DMS53 treated with DMSO at 0.1 percent for 48 hours (cell line): ENCODE measurements at regions not wholly inside any gene's neighbourhood (a gene's known extent, or its start where the extent isn't known, plus 50 kb on each side); places are given as distances from the start of the nearest gene placed in this dataset.
"Not testable (repeated sequence)": the region's sequence is repeated elsewhere in the genome, so short reads cannot be mapped to it uniquely, and the experiment has no call there.

Source experiments
- DNase-seq: peaks from one replicate; lab custom pipeline; 2025; ENCODE audit not compliant: unreplicated experiment; lab: John Stamatoyannopoulos, UW

DNA sequence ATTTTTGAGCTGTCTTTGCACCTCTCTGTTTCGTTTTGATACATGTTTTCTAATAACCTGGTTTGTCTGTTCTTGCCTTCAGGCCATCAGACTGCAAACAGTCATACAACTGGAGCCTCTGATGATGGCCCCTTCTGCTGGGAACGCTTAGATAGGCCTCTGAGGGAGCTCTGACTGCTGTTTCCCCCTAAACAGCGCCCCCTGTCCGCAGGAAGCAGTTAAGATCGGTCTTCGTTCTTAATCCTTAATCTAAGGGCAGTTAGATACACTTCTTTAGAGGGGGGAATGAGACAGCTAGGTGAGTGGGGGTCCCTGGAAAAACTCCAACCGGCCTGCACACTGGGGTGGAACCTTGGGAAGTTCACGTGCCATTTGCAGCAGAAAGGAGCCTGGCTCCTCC, 1338.8 kb upstream of the SEL1L start:
- no peak for DNase-seq

DNA sequence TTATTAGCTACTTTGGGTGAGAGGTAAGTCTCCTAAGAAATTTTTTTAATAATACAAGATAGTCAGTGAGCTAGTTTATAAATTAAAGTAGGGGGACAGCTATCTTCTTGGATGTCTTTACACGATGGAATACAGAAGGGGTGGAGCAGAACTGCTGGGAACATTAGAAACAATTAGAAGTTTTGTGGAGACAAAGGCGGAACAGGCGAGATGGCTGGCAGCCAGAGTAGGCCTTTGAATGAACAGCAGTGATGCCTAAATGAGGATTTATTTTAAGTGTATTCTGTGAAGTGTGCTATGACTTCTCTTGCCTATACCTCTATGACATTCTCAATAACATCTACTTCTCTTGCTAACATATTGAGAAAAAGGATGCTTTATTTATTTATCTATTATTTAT, 1345.3 kb upstream of the SEL1L start:
- no peak for DNase-seq

DNA sequence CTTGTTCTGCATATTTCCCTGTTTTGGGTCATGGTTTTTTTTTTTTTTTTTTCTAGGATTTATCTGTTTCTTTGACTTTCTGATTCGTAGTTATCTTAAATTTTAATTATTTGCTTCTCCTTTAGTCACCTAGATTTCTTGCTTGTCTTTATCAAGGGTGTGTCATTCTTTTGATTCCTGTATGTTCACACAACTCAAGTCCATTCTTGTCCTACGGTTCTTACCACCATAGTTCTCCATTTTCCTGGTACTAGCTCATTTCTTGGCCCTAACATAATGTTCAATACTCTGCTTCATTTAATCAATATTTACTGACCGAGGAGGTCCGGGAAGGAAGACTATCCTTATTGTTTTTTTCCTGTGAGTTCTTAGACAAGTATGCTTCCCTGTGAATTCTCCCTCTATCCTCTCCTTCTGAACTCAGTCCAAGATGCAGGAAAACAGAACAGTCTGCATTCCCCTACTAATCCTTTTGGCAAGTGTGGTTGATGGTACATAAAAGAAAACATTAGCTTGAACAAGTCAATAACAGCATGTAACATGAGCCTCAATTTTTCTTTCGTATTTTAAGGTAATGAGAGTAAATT, 1346.4 kb upstream of the SEL1L start:
- no peak for DNase-seq

DNA sequence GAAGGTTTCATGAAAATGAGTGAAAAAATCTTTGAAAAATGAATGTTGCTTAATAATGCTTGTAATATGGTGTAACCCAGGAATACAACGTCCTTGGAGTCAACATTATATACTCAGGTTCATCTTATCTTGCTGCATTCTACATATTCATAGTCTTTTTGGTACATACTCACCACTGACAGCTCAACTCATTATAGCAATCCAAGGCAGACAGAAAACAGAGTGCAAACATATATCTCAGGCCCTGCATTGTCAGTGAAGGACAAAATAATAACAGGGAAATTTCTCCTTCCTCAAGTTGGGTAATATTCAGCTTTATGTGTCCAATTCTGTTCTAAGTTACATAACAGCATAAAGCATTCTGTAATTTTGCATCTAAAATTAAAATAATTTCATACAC, 1353.0 kb upstream of the SEL1L start:
- DNase-seq, result no peak

DNA sequence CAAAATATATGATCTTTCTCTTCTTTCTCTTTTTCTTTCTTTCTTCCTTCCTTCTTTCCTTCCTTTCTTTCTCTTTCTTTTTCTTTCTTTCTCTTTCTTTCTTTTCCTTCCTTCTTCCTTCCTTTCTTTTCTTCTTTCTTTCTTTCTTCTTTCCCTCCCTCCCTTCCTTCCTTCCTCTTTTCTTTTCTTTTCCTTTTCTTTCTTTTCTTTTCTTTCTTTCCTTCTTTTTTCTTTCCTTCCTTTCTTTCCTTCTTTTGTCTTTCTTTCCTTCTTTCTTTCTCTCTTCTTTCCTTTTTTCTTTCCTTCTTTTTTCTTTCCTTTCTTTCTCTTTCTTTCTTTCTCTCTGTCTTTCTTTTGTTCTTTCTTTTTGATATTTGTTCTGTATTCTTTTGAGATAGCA, 1356.0 kb upstream of the SEL1L start:
- no peak for DNase-seq

DNA sequence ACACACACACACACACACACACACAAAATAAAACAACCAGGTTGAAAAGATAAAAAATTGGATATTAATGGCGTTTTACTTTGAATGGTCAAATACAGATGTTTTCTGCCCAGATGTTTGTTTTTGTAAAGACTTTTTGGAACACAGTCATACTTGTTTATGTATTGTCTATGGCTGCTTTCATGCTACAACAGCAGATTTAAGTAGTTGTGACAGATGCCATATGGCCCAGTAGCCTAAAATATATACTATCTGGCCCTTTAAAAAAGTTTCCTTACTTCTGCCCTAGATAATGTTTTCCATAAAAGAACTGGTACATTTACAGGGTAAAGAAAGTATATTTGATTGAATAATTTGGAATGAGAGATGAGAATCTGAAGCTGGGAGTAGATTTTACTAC, 1362.8 kb upstream of the SEL1L start:
- DNase-seq, result no peak

DNA sequence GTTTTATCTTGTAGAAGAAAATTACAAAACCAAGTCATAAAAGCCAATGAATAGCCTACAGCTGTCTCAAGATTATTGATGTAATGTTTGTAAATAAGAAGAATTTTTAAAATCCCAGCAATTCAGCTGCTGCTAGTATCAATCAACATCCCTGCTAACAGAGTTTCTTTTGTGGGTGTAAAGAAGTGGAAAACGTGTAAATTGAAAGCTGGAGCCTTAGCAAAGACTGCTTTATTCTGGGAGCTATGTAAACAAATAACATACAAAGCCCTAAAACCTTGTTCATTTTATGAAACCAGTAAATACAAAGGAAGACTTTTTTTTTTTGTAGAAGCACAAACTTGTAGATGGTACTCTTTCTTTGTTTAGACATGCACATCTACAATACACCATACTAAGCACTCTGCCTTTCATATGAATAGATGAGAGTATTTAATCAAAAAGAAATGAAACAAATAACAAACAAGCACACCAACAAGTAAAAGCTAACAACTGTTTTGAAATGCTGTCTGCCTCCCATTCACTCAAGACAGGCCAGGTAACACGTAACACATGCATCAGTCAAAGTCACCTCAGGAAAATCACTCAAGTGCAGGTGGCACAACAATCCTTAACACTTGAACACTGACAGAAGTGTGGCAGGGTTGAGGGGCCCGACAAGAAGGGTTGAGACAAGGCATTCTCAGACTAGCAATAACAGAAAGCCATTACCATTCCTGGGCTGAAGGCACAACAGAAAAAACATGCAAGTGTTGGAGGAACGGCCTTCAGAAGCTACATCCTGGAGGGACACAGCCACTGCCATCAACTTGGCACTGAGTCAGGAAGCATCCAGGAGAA, 1364.0 kb upstream of the SEL1L start:
- DNase-seq, result no peak

DNA sequence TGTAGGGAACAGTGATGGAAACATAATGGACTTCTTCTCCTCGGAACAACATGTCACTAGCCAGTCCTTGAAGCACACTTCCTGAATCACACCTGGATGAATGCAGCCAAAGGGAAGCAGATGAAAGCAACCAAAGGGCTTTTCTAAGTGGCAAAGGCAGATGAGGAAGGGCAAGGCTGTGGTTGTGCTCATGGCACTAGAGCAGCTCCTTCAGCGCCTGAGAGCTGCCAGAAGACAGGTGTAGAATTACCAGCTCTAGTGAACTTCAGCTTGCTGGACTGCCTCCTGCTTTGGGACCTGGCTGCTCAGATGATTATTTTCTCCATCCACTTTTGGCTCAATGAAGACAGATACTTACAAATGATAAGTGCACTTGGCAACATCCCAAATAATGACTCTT, 1372.1 kb upstream of the SEL1L start:
- DNase-seq, result no peak

DNA sequence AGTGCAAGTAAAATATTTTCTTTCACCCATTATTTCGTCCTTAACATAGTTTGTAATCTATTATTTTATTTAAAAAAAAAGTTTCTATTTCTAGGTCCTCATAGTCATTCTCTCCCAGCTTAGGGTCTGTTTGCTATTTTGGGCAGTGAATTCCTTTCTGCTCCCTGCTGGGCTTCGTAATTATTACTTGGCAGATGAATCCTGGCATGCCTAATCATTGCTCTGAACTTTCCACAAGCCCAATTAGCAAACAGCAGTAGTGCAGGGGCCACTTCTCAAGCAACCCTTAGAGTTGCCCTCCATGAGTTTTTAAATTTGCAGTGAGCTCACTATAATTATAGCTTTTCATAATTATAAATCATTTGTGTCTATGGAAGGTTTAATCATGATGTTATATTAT, 1378.3 kb upstream of the SEL1L start:
- DNase-seq, result no peak

DNA sequence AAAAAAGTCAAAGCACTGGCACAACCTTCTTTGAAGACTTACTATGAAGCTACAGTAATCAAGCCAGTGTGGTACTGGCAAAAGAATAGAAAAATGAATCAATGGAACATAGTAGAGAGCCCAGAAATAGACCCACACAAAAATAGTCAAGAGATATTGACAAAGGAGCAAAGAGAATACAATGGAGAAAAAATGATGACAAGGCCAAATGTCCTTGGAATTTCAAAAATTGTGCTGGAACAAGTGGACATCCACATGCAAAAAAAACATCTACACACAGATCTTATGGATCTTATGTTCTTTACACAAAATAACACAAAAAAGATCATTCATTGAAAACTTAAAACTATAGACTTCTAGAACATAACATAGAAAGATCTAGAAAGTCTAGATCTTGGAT, 1379.7 kb upstream of the SEL1L start:
- no peak for DNase-seq

DNA sequence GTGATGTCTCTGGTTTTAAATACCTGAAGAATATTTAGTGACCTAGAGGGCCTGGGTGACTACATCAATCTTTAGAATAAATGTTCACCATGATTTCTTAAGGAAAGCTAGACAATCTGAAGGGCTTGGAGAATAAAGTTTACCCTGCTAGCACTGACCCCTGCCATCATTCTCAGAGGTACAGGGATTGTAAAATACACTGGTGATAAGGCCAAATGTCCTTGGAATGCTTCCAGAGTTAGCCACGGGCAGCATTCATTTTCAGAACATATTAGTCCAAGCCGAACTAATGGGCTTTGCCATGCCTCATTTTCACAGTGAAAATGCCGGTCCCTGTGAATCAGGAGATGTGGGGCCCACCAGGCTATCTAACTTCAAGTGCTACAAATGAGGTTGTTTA, 1381.7 kb upstream of the SEL1L start:
- no peak for DNase-seq

DNA sequence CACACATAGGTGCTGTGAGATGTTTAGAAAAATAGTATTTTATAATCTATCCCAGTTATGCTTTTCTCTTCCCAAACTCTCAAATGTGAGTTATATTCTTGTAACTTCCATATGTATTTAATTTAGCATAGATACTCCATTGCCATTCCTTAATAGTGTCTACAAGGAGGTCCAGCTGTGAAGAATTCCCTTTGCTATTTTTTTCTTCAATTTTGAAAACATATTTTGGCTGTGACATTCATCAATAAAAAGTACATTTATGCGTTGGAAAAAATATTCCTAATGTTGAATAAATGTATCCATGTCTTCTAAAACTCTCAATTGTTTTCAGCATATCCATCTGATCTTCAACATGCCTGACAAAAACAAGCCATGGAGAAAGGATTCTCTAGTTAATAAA, 1402.0 kb upstream of the SEL1L start:
- no peak for DNase-seq

DNA sequence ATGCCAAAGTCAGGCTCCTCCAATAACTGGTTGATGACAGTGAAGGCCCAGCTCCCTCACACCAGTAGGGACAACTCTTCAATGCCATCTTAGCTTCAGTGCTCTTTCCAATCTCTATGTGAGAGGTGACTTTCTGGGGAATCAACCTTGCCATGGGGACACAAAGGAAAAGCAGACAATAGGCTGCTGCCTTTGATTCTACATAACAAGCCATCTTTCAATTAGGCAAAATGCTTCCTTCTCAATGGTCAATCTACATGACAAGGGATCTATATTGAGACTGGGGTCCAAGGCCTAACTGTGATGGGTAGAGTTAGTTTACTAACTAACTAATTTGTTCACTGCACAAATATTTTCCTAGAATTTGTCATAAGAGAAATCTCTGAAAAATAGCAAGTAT, 1417.5 kb upstream of the SEL1L start:
- DNase-seq, result no peak

DNA sequence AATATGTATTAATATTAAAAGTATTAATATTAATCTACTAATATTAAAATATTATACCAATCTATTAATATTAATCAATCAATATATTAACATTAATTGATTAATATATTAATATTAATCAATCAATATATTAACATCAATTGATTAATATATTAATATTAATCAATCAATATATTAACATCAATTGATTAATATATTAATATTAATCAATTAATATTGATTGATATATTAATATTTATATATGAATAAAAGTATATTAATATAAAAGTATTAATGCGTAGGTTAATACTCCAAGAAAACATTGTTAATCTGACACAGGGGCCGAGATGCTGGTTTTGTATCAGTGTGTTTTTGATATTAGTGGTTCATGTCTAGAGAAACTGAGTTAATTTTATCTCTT, 1430.1 kb upstream of the SEL1L start:
- DNase-seq, result no peak

DNA sequence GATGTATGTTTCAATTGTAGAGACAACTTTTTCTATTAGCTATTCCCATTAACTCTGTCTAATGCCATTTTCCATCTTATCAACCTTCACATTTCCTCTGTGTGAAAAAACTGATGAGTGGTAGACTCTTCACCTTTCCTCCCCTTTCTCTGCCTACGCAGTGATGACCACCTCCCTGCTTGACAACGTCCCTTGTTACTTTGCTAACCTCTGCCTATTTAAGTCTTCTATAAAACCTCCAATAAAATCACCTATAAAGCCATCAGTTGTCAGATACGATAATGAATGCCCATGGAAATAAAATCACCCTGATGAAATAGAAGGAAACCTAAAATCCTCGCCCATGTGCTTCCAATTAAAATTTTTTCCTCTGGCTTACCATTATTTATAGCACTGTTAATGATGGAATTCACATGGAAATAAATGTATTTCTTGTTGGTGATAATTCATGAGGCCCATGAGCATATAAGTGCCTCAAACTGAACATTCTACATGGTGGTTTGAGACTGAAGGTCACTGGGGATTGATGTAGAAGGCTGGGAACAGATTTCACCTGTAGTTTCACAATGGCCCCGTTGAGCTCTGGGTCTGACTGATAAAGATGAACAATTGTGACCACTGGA, 1454.0 kb upstream of the SEL1L start:
- no peak for DNase-seq

DNA sequence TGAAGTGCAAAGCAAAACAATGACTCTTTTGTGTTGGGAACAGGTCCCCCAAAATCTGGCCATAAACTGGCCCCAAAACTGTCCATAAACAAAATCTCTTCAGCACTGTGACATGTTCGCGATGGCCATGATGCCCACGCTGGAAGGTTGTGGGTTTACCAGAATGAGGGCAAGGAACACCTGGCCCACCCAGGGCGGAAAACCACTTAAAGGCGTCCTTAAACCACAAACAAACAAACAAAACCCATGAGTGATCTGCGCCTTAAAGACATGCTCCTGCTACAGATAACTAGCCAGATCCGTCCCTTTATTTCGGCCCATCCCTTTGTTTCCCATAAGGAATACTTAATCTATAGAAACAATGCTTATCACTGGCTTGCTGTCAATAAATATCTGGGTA, 1460.9 kb upstream of the SEL1L start:
- not testable (repeated sequence) for DNase-seq

DNA sequence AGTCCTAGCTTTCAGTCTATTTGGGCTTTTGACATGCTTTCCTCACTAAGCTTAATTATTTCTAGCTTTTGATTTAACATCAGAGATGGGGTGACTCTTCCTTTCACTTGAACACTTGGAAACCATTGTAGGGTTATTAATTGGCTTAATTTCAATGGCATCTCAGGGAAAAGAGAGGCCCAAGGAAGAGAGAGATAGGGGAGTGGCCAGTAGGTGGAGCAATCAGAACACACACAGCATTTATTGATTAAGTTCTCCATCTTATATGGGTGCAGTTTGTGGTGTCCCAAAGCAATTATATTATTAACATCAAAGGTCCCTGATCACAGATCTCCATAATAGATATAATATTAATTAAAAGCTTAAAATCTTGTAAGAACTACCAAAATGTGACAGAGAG, 1466.1 kb upstream of the SEL1L start:
- DNase-seq, result no peak

DNA sequence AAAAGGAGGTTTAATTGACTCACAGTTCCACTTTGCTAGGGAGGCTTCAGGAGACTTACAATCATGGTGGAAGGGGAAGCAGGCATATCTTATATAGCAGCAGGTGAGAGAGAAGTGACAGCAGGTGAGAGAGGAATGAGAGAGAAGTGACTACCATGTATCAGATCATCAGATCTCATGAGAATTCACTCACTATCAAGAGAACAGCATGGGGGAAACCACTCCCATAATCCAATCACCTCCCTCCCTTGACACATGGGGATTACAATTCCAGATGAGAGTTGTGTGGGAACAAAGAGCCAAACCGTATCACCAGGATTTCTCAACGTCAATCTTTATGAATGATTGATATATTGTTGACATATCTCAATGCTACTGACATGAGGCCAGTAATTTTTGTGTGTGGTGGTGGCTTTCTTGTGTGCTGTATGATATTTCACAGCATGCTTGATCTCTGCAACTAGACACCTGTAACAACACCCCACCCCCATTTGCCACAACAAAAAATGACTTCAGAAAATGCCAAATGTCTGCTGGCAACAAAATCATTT, 1470.9 kb upstream of the SEL1L start:
- no peak for DNase-seq

DNA sequence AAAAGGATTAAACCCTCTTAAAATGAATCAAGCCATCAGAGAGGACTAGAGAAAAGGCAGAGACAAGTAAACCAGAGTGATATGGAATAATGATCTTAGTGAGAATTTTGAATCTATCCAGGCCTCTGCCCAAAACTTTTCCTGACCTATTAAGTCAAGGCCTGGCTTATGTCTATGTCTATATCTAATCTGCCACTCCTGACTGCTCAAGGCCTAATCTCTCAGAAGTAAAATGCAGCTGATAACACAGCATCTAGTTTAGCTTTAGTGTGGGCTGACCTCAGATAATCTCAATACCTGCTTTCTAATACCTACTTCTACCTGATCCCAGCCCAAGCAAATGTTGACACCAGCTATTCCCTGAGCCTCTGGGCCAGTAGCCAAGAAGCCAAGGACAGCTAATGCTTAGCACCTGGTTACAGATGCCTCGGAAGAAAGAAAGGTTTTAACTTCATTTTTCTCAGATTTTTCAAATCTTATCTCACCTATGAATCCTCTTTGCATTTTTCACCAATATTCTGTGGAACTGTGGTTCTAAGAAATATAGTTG, 1472.5 kb upstream of the SEL1L start:
- DNase-seq, result no peak

DNA sequence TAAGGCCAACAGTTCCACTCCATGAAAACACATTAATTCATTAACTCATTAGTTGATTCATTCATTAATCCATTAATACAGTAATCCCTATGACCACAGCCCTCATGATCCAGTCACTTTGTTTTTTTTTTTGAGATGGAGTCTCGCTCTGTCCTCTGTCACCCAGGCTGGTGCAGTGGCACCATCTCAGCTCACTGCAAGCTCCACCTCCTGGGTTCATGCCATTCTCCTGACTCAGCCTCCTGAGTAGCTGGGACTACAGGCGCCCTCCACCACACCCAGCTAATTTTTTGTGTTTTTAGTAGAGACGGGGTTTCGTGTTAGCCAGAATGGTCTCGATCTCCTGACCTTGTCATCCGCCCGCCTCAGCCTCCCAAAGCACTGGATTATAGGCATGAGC, 1473.4 kb upstream of the SEL1L start:
- not testable (repeated sequence) for DNase-seq

DNA sequence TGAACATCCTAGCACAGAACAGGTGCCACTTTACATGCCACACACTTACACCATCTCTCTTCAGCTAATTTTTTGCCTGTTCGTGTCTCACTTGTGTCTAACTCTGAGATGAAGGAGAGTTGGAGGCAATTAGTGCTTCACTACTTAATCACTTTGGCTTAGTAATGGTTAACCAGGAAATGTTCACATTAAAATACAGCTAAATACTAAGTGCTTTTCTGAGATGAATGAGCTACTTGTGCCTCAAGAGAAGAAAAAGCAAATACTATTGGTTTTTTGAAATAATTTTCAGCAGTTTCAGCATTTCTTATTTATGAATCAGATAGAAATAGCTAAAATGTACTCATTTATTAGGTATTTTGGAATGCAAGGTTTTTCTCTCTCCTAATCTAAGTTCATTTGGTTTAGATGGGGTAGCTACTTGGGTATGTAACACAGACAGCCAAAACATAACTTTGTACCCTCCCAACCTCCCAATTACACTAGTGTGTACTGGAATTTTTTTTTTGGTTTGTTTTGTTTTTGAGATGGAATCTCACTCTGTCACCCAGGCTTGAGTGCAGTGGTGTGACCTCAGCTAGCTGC, 1474.1 kb upstream of the SEL1L start:
- DNase-seq, result no peak

DNA sequence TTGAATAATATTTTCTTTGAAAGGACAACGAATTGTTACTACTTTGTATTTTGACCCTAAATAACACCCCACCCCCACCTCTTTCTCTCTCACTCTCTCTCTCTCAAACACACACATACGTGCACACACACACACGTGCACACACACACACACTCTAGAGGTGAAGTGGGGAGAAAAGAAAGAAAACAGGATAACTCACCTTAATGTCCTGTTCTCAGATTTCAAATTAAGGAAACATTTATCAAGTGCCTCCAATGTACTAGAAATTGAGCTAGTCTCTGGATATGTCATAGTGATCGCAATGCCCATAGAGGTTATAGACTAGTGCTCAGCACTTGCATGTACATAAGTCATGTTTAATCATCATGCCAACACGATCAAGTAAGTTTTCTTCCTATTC, 1483.6 kb upstream of the SEL1L start:
- no peak for DNase-seq
